HG02759 (cell line): ENCODE measurements at regions not wholly inside any gene's neighbourhood (a gene's known extent, or its start where the extent isn't known, plus 50 kb on each side); places are given as distances from the start of the nearest gene placed in this dataset.

Experiments used
- ATAC-seq: cut with Tn5 transposase; IDR thresholded peaks from one replicate; pipeline ENCODE4 v1.9.1; 2021; ENCODE audit warnings: mild to moderate bottlenecking, moderate library complexity; ENCODE audit not compliant: unreplicated experiment

GRCh38 chr3:64358176-64358575 is 132.9 kb upstream of the PRICKLE2 start:
- ATAC-seq: no peak

DNA sequence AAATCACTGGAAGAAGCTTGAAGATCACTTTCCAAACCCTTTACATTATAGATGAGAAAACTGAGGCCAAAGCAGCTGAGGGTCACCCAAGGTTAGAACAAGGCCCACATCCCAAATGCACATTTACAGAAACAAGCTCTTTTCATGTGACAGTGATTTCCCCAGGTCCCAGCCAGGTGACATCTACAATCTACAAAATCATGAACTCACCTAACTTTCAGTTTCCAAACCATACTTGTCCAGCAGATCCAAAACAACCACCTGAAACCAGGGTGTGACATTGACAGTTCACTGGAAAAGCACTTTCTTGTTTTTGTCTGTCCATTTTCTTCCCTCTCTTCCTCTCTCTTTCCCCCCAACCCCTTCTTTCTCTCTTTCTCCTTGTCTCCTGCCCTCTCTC is 132.2 kb upstream of the PRICKLE2 start:
- ATAC-seq: no peak

GRCh38 chr3:64355401-64355807 is 130.1 kb upstream of the PRICKLE2 start:
- no peak for ATAC-seq

DNA sequence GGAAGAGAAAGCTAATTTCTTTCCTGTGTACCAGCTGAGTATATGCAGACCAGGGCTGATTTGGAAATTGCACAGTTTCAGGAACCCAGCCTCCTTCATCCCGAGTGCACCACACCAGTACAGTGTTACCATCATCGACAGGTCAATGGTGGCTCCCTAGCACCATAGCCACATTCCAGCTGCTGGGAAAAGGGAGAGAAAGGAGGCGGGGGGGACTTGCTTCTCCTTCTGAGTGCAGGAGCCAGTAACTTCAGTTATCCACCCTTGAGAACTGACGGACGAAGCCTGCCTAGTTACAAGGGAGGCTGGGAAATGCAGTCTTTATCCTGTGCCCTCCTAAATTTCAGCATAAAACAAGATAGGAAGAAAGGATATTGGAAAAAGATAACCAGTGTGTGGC is 129.7 kb upstream of the PRICKLE2 start:
- ATAC-seq: no peak

GRCh38 chr3:64354221-64354620 is 129.0 kb upstream of the PRICKLE2 start:
- ATAC-seq: no peak

- ATAC-seq: no peak
Measured at GRCh38 chr3:64353226-64353625, 128.0 kb upstream of the PRICKLE2 start.

- ATAC-seq: no peak
Measured at GRCh38 chr3:64352639-64352992, 127.3 kb upstream of the PRICKLE2 start.

- ATAC-seq: no peak
Measured at GRCh38 chr3:64351713-64352638, 126.7 kb upstream of the PRICKLE2 start.

GRCh38 chr3:64349551-64349950 is 124.3 kb upstream of the PRICKLE2 start:
- ATAC-seq: no peak

DNA sequence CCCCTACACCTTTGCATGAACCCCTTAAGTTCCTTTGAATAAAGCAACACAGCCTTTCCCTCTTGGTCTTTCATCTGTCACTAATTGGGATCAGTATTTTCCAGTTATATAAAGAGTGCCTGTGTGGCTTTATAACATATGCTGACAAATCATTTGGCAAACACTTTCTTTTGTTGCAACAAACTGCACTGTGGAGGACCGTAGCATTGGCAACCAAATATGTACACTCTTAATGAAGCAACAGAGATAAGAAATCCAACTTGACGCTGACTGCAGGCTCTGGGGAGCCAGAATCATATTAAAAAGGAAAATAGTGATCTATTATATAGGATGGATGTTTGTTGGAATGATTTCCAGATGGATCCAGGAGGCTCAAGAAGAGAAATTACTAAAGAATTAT is 120.1 kb upstream of the PRICKLE2 start:
- ATAC-seq: no peak

DNA sequence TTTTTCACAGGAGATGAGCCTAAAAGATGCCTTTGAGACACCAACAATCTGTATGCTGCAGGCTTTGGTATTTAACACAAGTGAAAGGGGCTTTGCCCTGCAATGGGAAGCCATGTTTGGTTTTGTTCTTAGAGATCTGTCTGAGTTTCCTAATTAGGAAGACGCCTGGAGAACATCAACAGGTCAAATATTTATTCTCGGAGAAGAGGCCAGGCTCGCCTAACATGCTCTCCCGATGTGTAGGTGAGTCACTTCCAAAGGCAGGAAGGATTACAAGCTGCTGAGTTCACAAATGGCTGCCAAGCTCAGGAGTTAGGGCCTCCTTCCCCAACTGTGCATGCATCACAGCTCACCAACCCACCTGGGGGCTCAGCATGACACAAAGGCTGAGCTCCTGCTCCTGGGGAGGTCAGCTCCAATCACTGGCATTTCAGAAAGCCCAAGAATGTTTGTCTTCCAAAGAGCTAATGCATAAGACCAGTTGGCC is 119.5 kb upstream of the PRICKLE2 start:
- ATAC-seq: no peak

DNA sequence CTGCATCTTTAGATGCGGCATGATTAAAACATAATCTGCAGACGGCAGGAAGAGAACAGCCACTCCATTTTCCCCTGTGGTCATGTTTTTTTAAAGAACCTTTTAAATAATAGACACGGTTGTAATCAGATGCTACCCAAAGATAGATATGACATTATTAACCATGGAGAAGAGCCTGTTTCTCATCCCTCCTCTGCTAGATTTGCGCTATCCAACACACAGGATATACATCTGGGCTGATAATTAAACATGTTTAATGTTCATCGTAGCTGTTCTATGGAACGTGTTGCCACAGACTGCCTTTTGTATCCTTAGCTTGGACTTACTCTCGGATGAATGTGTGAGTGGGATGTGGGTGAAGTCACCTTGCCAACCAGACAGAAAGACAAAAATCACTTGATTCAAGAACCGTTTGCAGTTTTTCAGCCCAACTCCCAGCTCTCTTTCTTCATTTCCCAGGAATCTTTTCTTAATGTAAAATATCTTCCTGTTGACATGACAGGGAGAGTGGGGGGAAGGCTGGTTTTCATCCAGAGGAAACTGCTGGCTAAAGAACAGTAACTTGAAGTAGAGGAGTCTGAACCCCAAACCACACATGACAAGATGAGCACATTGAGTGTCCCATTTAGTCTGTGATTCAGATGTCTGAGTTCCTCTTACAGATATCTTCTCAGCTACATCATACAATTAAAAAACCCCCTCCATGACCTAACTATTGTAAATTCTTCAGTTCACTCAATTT is 118.6 kb upstream of the PRICKLE2 start:
- no peak for ATAC-seq

- ATAC-seq: no peak
Measured at GRCh38 chr3:64342940-64343688, 117.8 kb upstream of the PRICKLE2 start.

DNA sequence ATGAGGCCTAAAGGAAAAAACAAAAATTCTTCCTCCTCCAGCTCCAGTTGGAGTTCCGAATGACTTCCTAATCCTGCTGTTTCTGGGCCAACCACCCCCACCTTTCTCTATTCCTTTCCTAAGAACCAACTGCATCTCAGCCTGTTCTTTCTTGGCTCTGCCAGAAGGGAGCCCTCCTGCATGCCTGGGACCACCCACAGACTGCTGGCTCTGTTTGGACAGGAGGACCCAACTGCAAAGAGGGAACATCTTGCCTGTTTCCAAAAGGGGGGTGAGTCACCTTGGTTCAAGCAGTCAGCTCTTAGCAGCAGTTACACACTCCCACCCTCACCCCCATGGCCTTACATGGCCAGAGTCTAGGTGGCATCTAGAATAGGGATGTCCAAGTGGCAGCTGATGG is 116.0 kb upstream of the PRICKLE2 start:
- ATAC-seq: no peak

DNA sequence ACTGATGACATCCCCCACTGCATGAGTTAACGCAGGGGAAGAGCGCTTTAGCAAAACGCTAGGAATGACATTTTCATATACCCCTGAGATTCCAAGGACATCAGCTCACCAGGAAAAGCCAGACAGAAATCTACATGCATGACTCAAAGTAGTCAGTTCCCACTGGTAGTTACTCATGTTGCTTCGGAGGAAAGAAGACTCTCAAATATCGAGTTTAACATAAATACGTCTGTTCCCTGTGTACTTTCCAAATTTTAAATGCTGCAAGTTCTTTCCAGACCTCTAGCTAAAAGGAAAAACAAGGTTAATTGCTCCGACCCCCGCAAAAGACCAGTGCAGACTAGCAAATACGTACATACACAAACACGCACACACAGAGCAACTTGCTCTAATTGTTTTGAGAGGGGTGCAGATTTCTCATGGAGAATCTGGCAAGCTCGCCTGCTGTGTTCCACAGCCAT is 115.4 kb upstream of the PRICKLE2 start:
- ATAC-seq: no peak

DNA sequence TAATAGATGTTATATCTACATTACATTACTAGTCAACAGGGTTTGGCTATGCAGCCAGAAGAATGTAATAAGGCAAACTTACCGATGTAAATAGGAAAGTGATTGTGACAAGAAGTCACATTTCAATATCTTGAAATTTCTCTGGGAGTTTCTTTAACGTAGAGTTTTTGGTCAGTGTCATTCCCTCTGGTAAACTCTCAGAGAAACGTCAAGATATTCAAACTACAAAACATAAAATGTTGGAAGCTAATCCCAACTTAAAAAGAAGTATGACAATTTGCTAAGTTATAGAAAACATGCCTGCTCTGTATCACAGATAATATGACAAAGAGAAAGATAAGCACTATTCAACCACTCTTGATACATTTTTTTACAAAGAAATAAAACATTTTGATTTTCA is 111.2 kb upstream of the PRICKLE2 start:
- ATAC-seq: no peak

DNA sequence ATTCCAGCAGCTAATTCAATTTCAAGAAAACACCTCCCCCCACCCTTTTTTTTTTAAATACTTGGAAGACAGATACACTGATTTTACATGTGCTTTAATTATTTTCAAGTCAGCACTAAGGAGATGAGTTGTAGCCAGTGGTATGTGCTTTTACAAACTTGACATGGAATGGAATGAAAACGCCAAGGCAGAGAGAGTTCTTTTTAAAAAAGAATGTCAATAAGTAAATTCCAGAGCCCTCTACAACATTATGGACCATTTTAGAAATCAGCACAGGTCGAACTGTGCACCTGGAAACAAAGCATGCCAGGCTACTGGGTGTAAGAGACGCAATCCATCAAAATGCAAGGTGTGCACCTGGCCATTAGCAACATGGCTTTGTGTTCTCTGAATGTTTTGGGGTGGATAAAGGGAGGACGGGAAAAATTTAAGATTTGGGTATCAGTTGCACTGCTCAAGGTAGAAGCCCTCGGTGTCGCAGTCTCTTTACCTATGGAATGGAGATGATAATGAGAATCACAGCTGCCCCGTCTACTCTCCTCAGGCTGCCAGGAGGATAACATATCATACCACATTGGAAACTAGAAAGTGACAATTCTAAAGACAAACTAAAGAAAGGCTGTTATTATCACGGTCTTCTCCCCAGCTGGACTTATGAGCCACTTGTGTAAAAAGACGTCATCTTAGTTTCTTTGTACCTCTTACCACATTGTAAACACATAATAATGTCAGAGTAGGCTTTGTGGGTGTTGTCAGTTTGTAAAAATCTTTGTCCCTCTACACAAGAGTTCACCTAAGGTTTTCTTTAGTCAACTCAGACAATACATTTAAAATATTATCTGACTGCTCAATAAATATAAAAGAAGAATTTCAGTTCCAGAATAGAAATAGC is 107.4 kb upstream of the PRICKLE2 start:
- ATAC-seq: no peak

DNA sequence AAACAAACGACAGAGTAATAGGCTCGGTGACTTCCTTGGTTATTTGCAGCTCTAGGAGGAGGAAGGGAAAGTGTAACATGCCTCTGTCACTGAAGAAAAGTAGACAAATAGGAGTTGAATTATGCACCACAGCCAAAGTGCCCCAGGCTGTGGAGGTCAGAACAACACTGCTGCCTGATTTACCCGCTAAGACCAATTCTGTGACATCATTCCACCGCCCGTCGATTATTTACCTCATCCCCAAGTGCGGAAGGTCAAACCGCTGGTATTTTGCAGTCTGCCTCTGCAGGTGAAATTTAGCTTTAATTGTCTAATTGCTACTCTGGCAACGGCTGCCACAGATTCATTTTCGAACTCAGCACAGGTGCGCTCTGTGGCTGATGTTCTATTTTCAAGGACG is 106.3 kb upstream of the PRICKLE2 start:
- no peak for ATAC-seq

DNA sequence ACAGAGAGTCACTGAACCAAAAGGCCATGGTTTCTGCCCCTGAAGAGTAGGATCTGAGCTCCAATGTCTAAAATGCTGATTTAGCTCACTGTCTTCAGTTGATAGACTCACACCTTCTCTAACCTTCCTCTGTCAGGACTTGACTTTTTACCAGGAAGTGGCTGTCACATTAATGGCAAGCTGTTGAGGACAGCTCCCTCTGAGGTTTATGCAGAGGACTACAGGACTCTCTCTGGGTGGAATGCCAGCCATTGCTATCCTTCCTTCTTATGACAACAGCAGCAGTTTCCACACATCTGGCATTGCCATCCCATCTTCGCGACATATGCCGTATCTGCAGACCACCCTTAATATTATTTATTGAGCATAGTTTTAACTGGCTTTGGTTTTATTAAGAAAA is 103.8 kb upstream of the PRICKLE2 start:
- no peak for ATAC-seq

GRCh38 chr3:64327100-64327804 is 102.0 kb upstream of the PRICKLE2 start:
- no peak for ATAC-seq
